B cell (primary cell): ENCODE measurements at regions not wholly inside any gene's neighbourhood (a gene's known extent, or its start where the extent isn't known, plus 50 kb on each side); places are given as distances from the start of the nearest gene placed in this dataset.

Source experiments
- EZH2 ChIP-seq: IDR thresholded peaks from 2 replicates; pipeline ENCODE4 v1.6.1; 2012; ENCODE audit warnings: borderline replicate concordance, low read depth, mild to moderate bottlenecking, moderate library complexity, low read length; ENCODE audit not compliant: insufficient read depth, poor library complexity, severe bottlenecking
- TF ChIP-seq, protein P1 (sequence below): fragments of 200-600 bp; IDR thresholded peaks from one replicate; pipeline ENCODE4 v1.8.0; 2022; ENCODE audit warnings: antibody characterized with exemption, mild to moderate bottlenecking

DNA sequence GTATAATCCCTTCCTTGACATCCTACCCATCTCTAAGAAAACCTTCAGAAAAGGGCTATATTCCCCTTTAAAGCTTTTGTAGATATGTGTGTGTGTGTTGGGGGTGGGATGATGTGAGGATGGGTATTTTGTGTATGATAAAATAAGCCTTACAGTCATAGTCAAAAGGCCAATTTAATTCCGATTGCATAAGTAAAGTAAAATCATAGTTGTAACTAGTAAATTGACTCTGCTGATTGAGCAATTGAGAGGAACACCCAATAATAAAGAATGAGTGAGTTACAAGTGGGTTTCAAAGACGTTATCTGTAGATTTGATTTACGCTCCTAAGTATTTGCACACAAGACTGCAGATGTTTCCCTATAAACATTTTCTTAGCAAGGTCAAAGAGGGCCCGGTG, 71.3 kb upstream of the ITPRID1 start:
- no peak for TF ChIP-seq EZH2
- TF ChIP-seq, protein P1, sequence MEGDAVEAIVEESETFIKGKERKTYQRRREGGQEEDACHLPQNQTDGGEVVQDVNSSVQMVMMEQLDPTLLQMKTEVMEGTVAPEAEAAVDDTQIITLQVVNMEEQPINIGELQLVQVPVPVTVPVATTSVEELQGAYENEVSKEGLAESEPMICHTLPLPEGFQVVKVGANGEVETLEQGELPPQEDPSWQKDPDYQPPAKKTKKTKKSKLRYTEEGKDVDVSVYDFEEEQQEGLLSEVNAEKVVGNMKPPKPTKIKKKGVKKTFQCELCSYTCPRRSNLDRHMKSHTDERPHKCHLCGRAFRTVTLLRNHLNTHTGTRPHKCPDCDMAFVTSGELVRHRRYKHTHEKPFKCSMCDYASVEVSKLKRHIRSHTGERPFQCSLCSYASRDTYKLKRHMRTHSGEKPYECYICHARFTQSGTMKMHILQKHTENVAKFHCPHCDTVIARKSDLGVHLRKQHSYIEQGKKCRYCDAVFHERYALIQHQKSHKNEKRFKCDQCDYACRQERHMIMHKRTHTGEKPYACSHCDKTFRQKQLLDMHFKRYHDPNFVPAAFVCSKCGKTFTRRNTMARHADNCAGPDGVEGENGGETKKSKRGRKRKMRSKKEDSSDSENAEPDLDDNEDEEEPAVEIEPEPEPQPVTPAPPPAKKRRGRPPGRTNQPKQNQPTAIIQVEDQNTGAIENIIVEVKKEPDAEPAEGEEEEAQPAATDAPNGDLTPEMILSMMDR: no peak
